Peyer's patch (tissue), 4 donors: ENCODE measurements at regions not wholly inside any gene's neighbourhood (a gene's known extent, or its start where the extent isn't known, plus 50 kb on each side); places are given as distances from the start of the nearest gene placed in this dataset.

ENCODE experiments used
- CTCF ChIP-seq, 6 experiments: fragments of 450-650 bp in 4 of 6; fragments of 200-600 bp in 2 of 6; sonication (generic) in 1 of 6; IDR thresholded peaks; one replicate each; pipeline ENCODE4 v1.5.1; 2017 to 2019; ENCODE audit warnings: antibody characterized with exemption in 6 of 6, mild to moderate bottlenecking in 3 of 6, moderate library complexity in 1 of 6
- POLR2A ChIP-seq, 2 donors: fragments of 450-650 bp; IDR thresholded peaks; one replicate each; pipeline ENCODE4 v1.5.1; 2017; ENCODE audit warnings: antibody characterized with exemption in 2 of 2, mild to moderate bottlenecking in 2 of 2, moderate library complexity in 2 of 2

DNA sequence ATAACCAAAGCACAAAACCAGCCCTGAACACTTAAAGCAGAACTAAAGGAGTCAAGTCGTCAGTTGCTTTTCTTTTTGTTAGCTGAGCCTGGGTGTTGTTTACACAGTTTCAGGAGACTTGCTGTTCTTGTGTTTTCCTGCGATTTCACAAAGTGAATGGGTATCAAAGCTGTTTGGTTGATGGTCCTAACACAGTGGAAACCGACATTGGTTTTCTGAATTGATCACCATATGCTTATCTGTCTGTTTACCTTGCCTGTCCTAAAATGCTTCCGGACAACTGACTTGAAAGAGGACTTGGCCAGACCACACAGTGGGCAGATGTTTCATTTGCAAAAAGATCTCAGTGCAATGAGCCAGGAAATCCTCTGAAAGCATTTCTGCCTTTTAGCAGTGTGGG lies 676.4 kb downstream of the PRELID2 start:
- TF ChIP-seq CTCF (IDR thresholded peaks at IDR 0.05), result no peak
- no peak for TF ChIP-seq POLR2A (IDR thresholded peaks at IDR 0.05)
